H1 (cell line): ENCODE measurements at regions not wholly inside any gene's neighbourhood (a gene's known extent, or its start where the extent isn't known, plus 50 kb on each side); places are given as distances from the start of the nearest gene placed in this dataset.

Experiments
- CTCF ChIA-PET: fragments of 300-600 bp; sonication (Branson Sonifier 250); formaldehyde crosslinking; loops from one replicate; lab custom pipeline; 2021; ENCODE audit not compliant: partially characterized antibody; lab: Charles Lee
- POLR2A ChIA-PET: fragments of 300-600 bp; sonication (Branson Sonifier 250); formaldehyde crosslinking; loops from one replicate; lab custom pipeline; 2021; ENCODE audit warnings: inconsistent platforms; ENCODE audit not compliant: partially characterized antibody; lab: Charles Lee
- DNase-seq, 2 experiments: peaks; one replicate each; pipeline versions ENCODE4 v3.0.0 to v3.0.0-alpha.2; 2010 to 2022; ENCODE audit warnings: low spot score in 2 of 2, low read depth in 1 of 2, mixed read lengths in 1 of 2
- FAIRE-seq: peaks from 2 replicates; lab custom pipeline; 2011; peaks lifted over from hg19 to GRCh38; lab: Jason Lieb, UNC
- H2AFZ ChIP-seq: 2 replicates; pipeline ENCODE4 v1.8.1; 2012; ENCODE audit warnings: low read length, inconsistent platforms
- H2AK5ac ChIP-seq: 2 replicates; pipeline ENCODE4 v1.6.1; 2013; ENCODE audit warnings: low read depth, low read length
- H2BK120ac ChIP-seq: replicated peaks from 2 replicates; pipeline ENCODE3; 2013; ENCODE audit warnings: low read depth, low read length, inconsistent platforms
- H2BK12ac ChIP-seq: 2 replicates; pipeline ENCODE4 v1.6.1; 2013; ENCODE audit warnings: low read depth, low read length
- H2BK15ac ChIP-seq: 2 replicates; pipeline ENCODE4 v1.6.1; 2013; ENCODE audit warnings: low read length
- H2BK20ac ChIP-seq: 2 replicates; pipeline ENCODE4 v1.6.1; 2013; ENCODE audit warnings: low read length
- H2BK5ac ChIP-seq: 2 replicates; pipeline ENCODE4 v1.6.1; 2013; ENCODE audit warnings: low read depth, low read length
- H3K14ac ChIP-seq: 2 replicates; pipeline ENCODE4 v1.6.1; 2013; ENCODE audit warnings: inconsistent platforms; ENCODE audit not compliant: insufficient read length
- H3K18ac ChIP-seq: 2 replicates; pipeline ENCODE4 v1.6.1; 2013; ENCODE audit warnings: low read length; ENCODE audit errors: extremely low read depth
- H3K23ac ChIP-seq: 2 replicates; pipeline ENCODE4 v1.6.1; 2013; ENCODE audit warnings: inconsistent platforms; ENCODE audit not compliant: insufficient read length
- H3K23me2 ChIP-seq: 2 replicates; pipeline ENCODE4 v1.6.1; 2013; ENCODE audit warnings: low read depth, low read length
- H3K27ac ChIP-seq: 2 replicates; pipeline ENCODE4 v1.6.1; 2011; ENCODE audit warnings: low read depth, low read length, inconsistent platforms
- H3K27me3 ChIP-seq, 4 experiments: replicated peaks in 1 of 4; 1 replicate in 1 of 4; 2 replicates in 3 of 4; pipeline versions ENCODE4 v1.6.1 to v1.8.1; 2011 to 2013; ENCODE audit warnings: low read length in 3 of 4, mild to moderate bottlenecking in 3 of 4, inconsistent platforms in 2 of 4, mixed read lengths in 2 of 4, moderate library complexity in 1 of 4; ENCODE audit not compliant: control insufficient read depth in 3 of 4, insufficient read depth in 3 of 4; ENCODE audit errors: extremely low read depth in 1 of 4
- H3K36me3 ChIP-seq, 4 experiments: 2 replicates each; pipeline versions ENCODE4 v1.6.1 to v1.8.1; 2011 to 2013; ENCODE audit warnings: mild to moderate bottlenecking in 4 of 4, low read length in 3 of 4, moderate library complexity in 2 of 4, control low read depth in 1 of 4, inconsistent platforms in 1 of 4; ENCODE audit not compliant: insufficient read depth in 4 of 4, control insufficient read depth in 2 of 4
- H3K4ac ChIP-seq: replicated peaks from 2 replicates; pipeline ENCODE3; 2013; ENCODE audit warnings: low read length, low read depth, mixed read lengths, inconsistent platforms; ENCODE audit not compliant: insufficient read length
- H3K4me1 ChIP-seq, 4 experiments: replicated peaks in 1 of 4; 1 replicate in 1 of 4; 2 replicates in 3 of 4; pipeline versions ENCODE4 v1.6.1 to v1.8.1; 2011 to 2013; ENCODE audit warnings: low read length in 3 of 4, inconsistent platforms in 2 of 4, mixed read lengths in 1 of 4; ENCODE audit not compliant: insufficient read depth in 4 of 4, control insufficient read depth in 3 of 4
- H3K4me2 ChIP-seq, 2 experiments: 2 replicates each; pipeline versions ENCODE4 v1.6.1 to v1.8.1; 2011 to 2013; ENCODE audit warnings: low read depth in 2 of 2, low read length in 2 of 2, control low read depth in 1 of 2, inconsistent platforms in 1 of 2, mild to moderate bottlenecking in 1 of 2; ENCODE audit not compliant: insufficient read depth in 1 of 2
- H3K4me3 ChIP-seq, 4 experiments: fragments of 200-600, 300-600 bp in 1 of 4; sonication (generic), shearing (Covaris generic), sonication (Bioruptor Twin) in 1 of 4; 2 replicates each; pipeline versions ENCODE4 v1.5.1 to v1.8.1; 2011 to 2016; ENCODE audit warnings: low read length in 4 of 4, low read depth in 3 of 4, control low read depth in 2 of 4, inconsistent platforms in 2 of 4, mild to moderate bottlenecking in 2 of 4, mixed read lengths in 1 of 4, moderate library complexity in 1 of 4; ENCODE audit not compliant: insufficient read depth in 2 of 4; ENCODE audit errors: extremely low read depth in 1 of 4
- H3K56ac ChIP-seq: replicated peaks from 2 replicates; pipeline ENCODE3; 2013; ENCODE audit warnings: low read depth, mild to moderate bottlenecking, mixed read lengths, low read length, inconsistent platforms; ENCODE audit not compliant: insufficient read length
- H3K79me1 ChIP-seq: 2 replicates; pipeline ENCODE4 v1.6.1; 2013; ENCODE audit warnings: low read depth, low read length, control low read depth
- H3K79me2 ChIP-seq, 2 experiments: 2 replicates each; pipeline versions ENCODE4 v1.6.1 to v1.8.1; 2012 to 2013; ENCODE audit warnings: low read length in 2 of 2, mild to moderate bottlenecking in 2 of 2, inconsistent platforms in 1 of 2; ENCODE audit not compliant: insufficient read depth in 2 of 2, control insufficient read depth in 1 of 2
- H3K9ac ChIP-seq, 4 experiments: replicated peaks in 1 of 4; 1 replicate in 1 of 4; 2 replicates in 3 of 4; pipeline versions ENCODE4 v1.6.1 to v1.8.1; 2011 to 2013; ENCODE audit warnings: low read depth in 3 of 4, low read length in 3 of 4, control low read depth in 2 of 4, mild to moderate bottlenecking in 2 of 4, moderate library complexity in 2 of 4, inconsistent platforms in 1 of 4; ENCODE audit errors: extremely low read depth in 1 of 4
- H3K9me3 ChIP-seq, 2 experiments: 2 replicates each; pipeline versions ENCODE4 v1.6.1 to v1.8.1; 2012 to 2013; ENCODE audit warnings: mild to moderate bottlenecking in 2 of 2, moderate library complexity in 2 of 2, control low read depth in 1 of 2, inconsistent platforms in 1 of 2, low read depth in 1 of 2, low read length in 1 of 2, mixed read lengths in 1 of 2; ENCODE audit not compliant: insufficient read depth in 2 of 2
- H4K20me1 ChIP-seq, 2 experiments: replicated peaks in 1 of 2; 2 replicates each; pipeline versions ENCODE3 to v1.8.1; 2011 to 2013; ENCODE audit warnings: inconsistent platforms in 2 of 2, low read length in 2 of 2, mild to moderate bottlenecking in 1 of 2; ENCODE audit not compliant: insufficient read depth in 2 of 2, control insufficient read depth in 1 of 2
- H4K5ac ChIP-seq: 2 replicates; pipeline ENCODE4 v1.6.1; 2013; ENCODE audit warnings: low read length, low read depth, mixed read lengths, inconsistent platforms; ENCODE audit not compliant: insufficient read length
- H4K8ac ChIP-seq: 2 replicates; pipeline ENCODE4 v1.8.0; 2013; ENCODE audit warnings: mild to moderate bottlenecking, moderate library complexity, low read length, inconsistent platforms; ENCODE audit not compliant: insufficient read depth; ENCODE audit errors: extremely low read depth
- H4K91ac ChIP-seq: replicated peaks from 2 replicates; pipeline ENCODE3; 2013; ENCODE audit warnings: low read length, mixed read lengths, inconsistent platforms; ENCODE audit not compliant: insufficient read length
- ATF2 ChIP-seq: IDR thresholded peaks from 2 replicates; pipeline ENCODE4 v1.6.1; 2012; ENCODE audit warnings: low read length, inconsistent platforms
- CTCF ChIP-seq, 3 experiments: IDR thresholded peaks; 1 replicate in 2 of 3; 2 replicates in 1 of 3; pipeline versions ENCODE4 v1.5.1 to v1.6.1; 2011; ENCODE audit warnings: low read length in 3 of 3, mild to moderate bottlenecking in 3 of 3, inconsistent platforms in 2 of 3, low read depth in 1 of 3, moderate library complexity in 1 of 3; ENCODE audit not compliant: insufficient read depth in 1 of 3; ENCODE audit errors: control extremely low read depth in 1 of 3
- E2F6 ChIP-seq: IDR thresholded peaks from 2 replicates; pipeline ENCODE4 v1.6.1; 2012; ENCODE audit warnings: inconsistent platforms
- KDM1A ChIP-seq: fragments of 200-600, 300-600 bp; sonication (generic); IDR thresholded peaks from 2 replicates; pipeline ENCODE4 v1.7.1; 2016; ENCODE audit warnings: mild to moderate bottlenecking, low read length, borderline replicate concordance
- KDM5A ChIP-seq: fragments of 200-600 bp; IDR thresholded peaks from 2 replicates; pipeline ENCODE4 v1.7.1; 2012; ENCODE audit warnings: mild to moderate bottlenecking, low read length, inconsistent platforms, mixed read lengths
- POLR2AphosphoS5 ChIP-seq: IDR thresholded peaks from 2 replicates; pipeline ENCODE4 v1.6.1; 2011; ENCODE audit warnings: low read depth, low read length
- WGBS, 2 experiments: shearing (Covaris generic) in 1 of 2; methylation state at CpG; one replicate each; pipeline versions ENCODE4 v1.1.6 to v1.1.7; 2013 to 2015; ENCODE audit warnings: low lambda C conversion rate in 2 of 2, mixed read lengths in 2 of 2, inconsistent platforms in 1 of 2, low coverage in 1 of 2, missing lambda C conversion rate in 1 of 2; ENCODE audit not compliant: insufficient replicate concordance in 2 of 2, insufficient coverage in 1 of 2, insufficient read length in 1 of 2; ENCODE audit errors: extremely low coverage in 1 of 2, missing lambda C conversion rate in 1 of 2; 5-methylcytosine and 5-hydroxymethylcytosine counted together

GRCh38 chr3:13190378-13190765 lies 117.1 kb upstream of the IQSEC1 start:
- Histone ChIP-seq H2BK20ac (no peak overlapping the region), H3K79me2 (no peaks in the 10 kb centered on the region), H2BK12ac (no peak overlapping the region), H3K9me3 (no peaks in the 10 kb centered on the region), H3K4me2 (no peak overlapping the region), H2BK5ac (no peak overlapping the region), H3K4ac (no peak overlapping the region), H2BK15ac (no peak overlapping the region), H3K23me2 (no peaks in the 10 kb centered on the region), H3K4me3 (no peak overlapping the region), H3K27me3 (no peaks in the 10 kb centered on the region), H2BK120ac (no peak overlapping the region), H2AFZ (no peak overlapping the region), H4K8ac (no peak overlapping the region), H3K4me1 (peaks cover 0 to 7% (median 2%) of the 10 kb centered on the region in 4 experiments; a peak in 4 of 7 replicates), H4K5ac (no peak overlapping the region), H3K56ac (no peak overlapping the region), H3K18ac (no peak overlapping the region), H3K36me3 (no peaks in the 10 kb centered on the region), H2AK5ac (no peak overlapping the region), H3K23ac (no peak overlapping the region), H3K9ac (no peak overlapping the region), H4K91ac (no peak overlapping the region), H3K79me1 (no peaks in the 10 kb centered on the region), H3K14ac (no peak overlapping the region), H3K27ac (no peak overlapping the region), H4K20me1 (no peaks in the 10 kb centered on the region)
- CTCF ChIA-PET: no interaction called here
- DNase-seq (no peak), FAIRE-seq (no peak)
- TF ChIP-seq CTCF (IDR thresholded peaks at IDR 0.05; ENCODE audit: control extremely low read depth in 1 of 3, insufficient read depth in 1 of 3, low read depth in 1 of 3, low read length in 3 of 3): no peak
- TF ChIP-seq POLR2AphosphoS5: no peak
- TF ChIP-seq KDM5A: no peak
- TF ChIP-seq KDM1A: no peak
- no peak for TF ChIP-seq E2F6
- no peak for TF ChIP-seq ATF2
- POLR2A ChIA-PET: no interaction called here
- WGBS, 2 experiments: 96% methylated on average over 2 of the region's 2 CpGs; no CpG with 5 or more reads in 1 of the 2 experiments
